BJ (cell line): ENCODE measurements at regions not wholly inside any gene's neighbourhood (a gene's known extent, or its start where the extent isn't known, plus 50 kb on each side); places are given as distances from the start of the nearest gene placed in this dataset.

Source experiments
- CTCF ChIA-PET: fragments of 350-600 bp; formaldehyde crosslinking; extraction: SDS; loops from one replicate; lab custom pipeline; 2021; ENCODE audit warnings: antibody characterized with exemption, inconsistent platforms; lab: Yijun Ruan, JAX
- POLR2A ChIA-PET: fragments of 300-600 bp; sonication (Branson Sonifier 250); formaldehyde crosslinking; extraction: SDS; loops from one replicate; lab custom pipeline; 2021; ENCODE audit warnings: antibody characterized with exemption; lab: Charles Lee
- DNase-seq: peaks from one replicate; pipeline ENCODE4 v3.0.0-alpha.2; 2011; ENCODE audit warnings: low read depth
- H3K27me3 ChIP-seq: 2 replicates; pipeline ENCODE4 v1.6.0; 2011; ENCODE audit warnings: low read length; ENCODE audit not compliant: control insufficient read depth, insufficient read depth
- H3K36me3 ChIP-seq: 2 replicates; pipeline ENCODE4 v1.5.1; 2011; ENCODE audit warnings: low read length; ENCODE audit not compliant: control insufficient read depth, insufficient read depth
- H3K4me3 ChIP-seq: 2 replicates; pipeline ENCODE4 v1.5.1; 2011; ENCODE audit warnings: low read depth, mild to moderate bottlenecking, control low read depth, low read length
- CTCF ChIP-seq: IDR thresholded peaks from 2 replicates; pipeline ENCODE4 v1.5.1; 2011; ENCODE audit warnings: low read depth, mild to moderate bottlenecking, control low read depth, inconsistent platforms, low read length, moderate library complexity; ENCODE audit not compliant: insufficient read depth

DNA sequence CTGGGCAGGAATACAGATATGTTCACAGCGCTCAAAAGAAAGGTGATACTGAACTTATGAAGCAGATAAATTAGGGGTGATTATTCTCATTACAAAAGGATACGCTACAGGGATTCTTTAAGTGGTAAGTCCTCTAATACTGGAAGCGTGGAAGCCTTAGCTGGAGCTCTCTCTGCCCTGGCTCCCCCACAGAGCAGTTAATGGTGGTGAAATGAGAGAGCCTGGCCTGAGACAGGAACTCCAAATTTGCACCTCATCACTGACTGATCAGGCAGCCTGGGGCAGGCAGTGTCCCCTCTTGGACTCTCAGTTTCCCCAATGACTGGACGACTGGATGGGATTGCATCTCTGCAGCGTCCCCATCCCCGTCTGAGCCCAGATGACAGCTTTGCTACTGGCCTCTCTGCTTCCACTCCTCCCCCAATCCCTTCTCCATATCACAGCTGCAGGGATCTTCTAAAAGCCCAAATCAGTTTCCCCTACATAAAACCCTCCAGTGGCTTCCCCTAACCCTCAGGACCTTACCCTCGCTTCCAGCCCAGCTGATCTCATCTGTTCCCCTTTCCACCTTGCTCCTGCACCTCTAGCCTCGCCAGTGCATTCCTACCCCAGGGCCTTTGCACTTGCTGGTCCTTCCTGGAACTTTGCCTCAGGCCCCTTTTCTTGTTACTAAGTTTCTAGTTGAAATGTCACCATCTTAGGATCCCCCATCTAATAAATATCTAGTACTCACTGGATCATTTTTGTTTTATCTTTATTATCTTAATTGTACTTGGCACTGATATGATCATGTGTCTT, 171.7 kb upstream of the LHX5 start:
- ChIA-PET CTCF (no interaction called here), POLR2A (no interaction called here)
- TF ChIP-seq CTCF, result no peak
- Histone ChIP-seq H3K36me3 (no peaks in the 10 kb centered on the region), H3K4me3 (no peak overlapping the region), H3K27me3 (peaks cover 4% of the 10 kb centered on the region)
- no peak for DNase-seq

GRCh38 chr12:113642672-113643071, 171.0 kb upstream of the LHX5 start:
- H3K36me3 ChIP-seq, result no peaks in the 10 kb centered on the region
- ChIA-PET POLR2A (no interaction called here), CTCF (no interaction called here)
- H3K4me3 ChIP-seq, result no peak overlapping the region
- no peak for DNase-seq
- peaks cover 4% of the 10 kb centered on the region for H3K27me3 ChIP-seq
- no peak for TF ChIP-seq CTCF

- POLR2A ChIA-PET, result no interaction called here
- CTCF ChIA-PET, result no interaction called here
Observed at GRCh38 chr12:113642216-113642615, 170.5 kb upstream of the LHX5 start.

GRCh38 chr12:113641426-113642030, 169.9 kb upstream of the LHX5 start:
- TF ChIP-seq CTCF, result no peak
- POLR2A ChIA-PET, result no interaction called here
- H3K27me3 ChIP-seq, result peaks cover 7% of the 10 kb centered on the region
- no peak for DNase-seq
- H3K36me3 ChIP-seq, result no peaks in the 10 kb centered on the region
- no peak overlapping the region for H3K4me3 ChIP-seq
- CTCF ChIA-PET, result no interaction called here

More at GRCh38 chr12:113642216-113642615, 170.5 kb upstream of the LHX5 start:
- H3K27me3 ChIP-seq, result peaks cover 5% of the 10 kb centered on the region
- no peak for DNase-seq
- no peaks in the 10 kb centered on the region for H3K36me3 ChIP-seq
- no peak for TF ChIP-seq CTCF
- H3K4me3 ChIP-seq, result no peak overlapping the region

DNA sequence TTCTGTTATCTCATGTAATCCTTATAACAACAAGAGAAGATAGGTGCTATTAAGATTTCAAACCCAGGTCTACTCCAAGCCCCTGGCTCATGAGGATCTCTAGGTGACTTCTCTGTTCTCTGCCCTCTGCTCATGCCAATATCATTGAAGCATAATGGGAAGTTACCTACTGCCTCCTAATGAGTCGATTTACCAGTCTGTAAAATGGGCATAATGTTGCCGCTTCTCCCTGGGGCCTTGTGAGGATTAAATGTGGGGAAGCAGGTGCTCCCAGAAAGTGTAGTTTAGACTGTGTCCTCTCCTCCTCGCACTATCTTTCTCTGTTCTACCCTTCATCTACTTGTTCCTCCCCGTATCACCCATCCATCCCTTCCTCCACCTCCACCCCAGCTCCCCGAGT, 169.2 kb upstream of the LHX5 start:
- POLR2A ChIA-PET, result no interaction called here
- Histone ChIP-seq H3K36me3 (no peaks in the 10 kb centered on the region), H3K4me3 (no peak overlapping the region), H3K27me3 (peaks cover 5% of the 10 kb centered on the region)
- TF ChIP-seq CTCF, result no peak
- CTCF ChIA-PET, result no interaction called here
- no peak for DNase-seq
